HG02973 (cell line): ENCODE measurements at regions not wholly inside any gene's neighbourhood (a gene's known extent, or its start where the extent isn't known, plus 50 kb on each side); places are given as distances from the start of the nearest gene placed in this dataset.

Experiments
- ATAC-seq: cut with Tn5 transposase; IDR thresholded peaks from one replicate; pipeline ENCODE4 v1.9.1; 2021; ENCODE audit warnings: moderate library complexity; ENCODE audit not compliant: unreplicated experiment

- ATAC-seq = no peak
These were observed 141.8 kb upstream of the CIBAR2 start for GRCh38 chr16:85254051-85254450.

- ATAC-seq = no peak
These were observed 142.6 kb upstream of the CIBAR2 start for GRCh38 chr16:85254921-85255320.

DNA sequence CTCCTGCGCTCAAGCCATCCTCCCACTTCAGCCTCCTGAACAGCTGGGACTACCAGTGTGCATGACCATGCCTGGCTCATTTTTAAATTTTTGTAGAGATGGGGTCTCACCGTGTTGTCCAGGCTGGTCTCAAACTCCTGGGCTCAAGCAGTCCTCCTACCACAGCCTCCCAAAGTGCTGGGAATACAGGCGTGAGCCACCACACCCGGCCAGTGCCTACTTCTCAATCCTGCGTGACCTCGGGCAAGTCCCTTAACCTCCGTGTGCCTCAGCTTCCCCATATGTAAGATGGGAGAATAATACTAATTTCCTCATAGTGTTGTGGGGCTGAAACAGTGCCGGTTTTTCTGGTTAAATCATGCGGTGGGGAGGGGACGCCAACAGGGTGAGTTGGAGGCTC, 143.5 kb upstream of the CIBAR2 start:
- no peak for ATAC-seq

DNA sequence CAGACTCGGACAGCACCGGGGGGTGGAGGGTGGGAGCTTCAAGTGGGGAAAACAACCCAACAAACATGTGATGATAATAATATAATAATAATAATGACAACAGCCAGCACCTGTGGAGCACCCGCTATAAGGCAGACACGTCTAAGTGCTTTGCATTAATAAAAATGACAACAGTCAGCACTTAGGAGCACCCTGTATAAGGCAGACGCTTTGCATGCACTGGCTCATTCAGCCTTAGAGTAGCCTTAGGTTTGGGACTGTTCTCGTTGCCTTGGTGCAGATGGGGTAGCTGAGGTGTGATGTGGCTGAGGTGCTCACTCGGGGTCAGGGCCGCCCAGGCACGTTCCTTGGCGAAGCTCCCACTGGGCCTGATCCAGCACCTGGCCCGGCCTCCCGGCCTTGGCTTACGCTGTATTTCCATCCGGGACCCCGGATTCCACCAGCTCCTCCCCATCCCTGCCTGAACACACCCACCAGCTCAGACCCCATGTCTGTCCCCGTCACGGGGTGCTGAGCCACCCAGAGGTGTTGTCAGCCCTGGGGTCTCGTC, 144.0 kb upstream of the CIBAR2 start:
- ATAC-seq = no peak

DNA sequence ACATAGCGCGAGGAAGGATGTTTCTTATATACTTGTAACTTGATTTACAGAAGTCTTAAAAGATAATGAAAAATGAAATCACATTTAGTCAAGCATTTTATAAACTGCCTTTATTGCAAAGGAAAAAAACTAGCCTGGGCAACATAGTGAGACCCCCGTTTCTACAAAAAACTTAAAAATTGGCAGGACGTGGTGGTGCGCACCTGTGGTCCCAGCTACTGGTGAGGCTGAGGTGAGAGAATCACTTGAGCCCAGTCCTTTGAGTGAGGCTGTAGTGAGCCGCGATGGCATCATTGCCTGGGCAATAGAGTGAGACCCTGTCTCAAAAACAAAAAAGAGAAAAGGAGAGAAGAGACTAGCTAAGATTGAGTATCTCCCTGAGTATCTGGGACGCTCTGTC, 145.2 kb upstream of the CIBAR2 start:
- ATAC-seq = no peak

- no peak for ATAC-seq
These were observed 145.9 kb upstream of the CIBAR2 start for GRCh38 chr16:85258166-85258565.

DNA sequence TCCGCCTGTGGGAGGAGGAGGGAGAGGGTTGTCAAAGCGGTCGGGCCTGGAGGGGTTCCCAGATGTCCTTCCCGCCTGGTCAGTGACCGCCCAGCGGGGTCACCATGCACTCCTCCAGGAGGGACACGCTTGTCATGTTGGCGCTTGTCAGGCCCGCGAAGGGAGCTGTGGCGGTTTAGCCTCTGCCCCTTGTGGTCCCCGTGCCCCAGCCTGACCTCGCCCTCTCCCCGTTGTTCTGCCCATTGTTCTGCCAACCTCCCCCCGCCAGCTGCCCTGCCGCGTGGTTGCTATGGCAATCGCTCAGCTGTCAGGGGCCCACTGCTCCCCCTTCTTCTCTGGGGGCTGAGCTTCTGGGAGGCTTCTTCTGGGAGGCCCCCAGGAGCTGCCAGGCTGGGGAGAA, 146.4 kb upstream of the CIBAR2 start:
- ATAC-seq = no peak

DNA sequence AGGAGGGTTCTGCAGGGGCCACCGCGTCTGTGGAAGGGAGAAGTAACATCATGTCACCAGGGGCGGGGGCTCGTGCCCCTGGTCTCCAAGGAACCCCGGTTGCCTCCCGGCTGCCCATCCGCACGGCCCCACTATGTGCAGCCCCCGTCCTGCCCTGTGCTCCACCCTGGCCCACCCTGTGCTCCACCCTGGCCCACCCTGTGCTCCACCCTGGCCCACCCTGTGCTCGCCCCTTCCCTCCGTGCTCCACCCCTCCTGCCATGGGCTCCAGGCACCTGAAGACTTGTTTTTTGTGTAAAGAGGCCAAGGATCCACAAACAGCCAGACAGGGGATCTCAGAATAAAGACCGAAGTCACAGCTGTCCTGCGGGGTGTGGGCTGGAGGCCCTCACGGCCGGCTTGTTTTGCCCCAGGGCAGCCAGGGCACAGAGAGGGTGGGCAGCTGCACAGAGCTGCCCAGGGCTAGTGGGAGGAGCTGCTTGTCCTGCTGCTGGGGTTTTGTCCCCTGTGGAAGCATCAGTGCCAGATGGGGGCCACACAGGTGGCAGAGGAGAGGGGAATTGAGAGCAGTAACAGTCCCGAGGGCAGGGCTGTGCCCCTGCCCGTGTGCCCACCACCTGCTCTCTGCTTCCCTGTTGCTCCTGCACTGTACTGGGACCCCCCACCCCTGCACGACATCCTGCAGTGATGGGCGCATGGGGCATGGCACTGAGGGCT, 147.0 kb upstream of the CIBAR2 start:
- no peak for ATAC-seq

GRCh38 chr16:85259832-85260167, 147.5 kb upstream of the CIBAR2 start:
- no peak for ATAC-seq

GRCh38 chr16:85261204-85261603, 148.9 kb upstream of the CIBAR2 start:
- no peak for ATAC-seq

DNA sequence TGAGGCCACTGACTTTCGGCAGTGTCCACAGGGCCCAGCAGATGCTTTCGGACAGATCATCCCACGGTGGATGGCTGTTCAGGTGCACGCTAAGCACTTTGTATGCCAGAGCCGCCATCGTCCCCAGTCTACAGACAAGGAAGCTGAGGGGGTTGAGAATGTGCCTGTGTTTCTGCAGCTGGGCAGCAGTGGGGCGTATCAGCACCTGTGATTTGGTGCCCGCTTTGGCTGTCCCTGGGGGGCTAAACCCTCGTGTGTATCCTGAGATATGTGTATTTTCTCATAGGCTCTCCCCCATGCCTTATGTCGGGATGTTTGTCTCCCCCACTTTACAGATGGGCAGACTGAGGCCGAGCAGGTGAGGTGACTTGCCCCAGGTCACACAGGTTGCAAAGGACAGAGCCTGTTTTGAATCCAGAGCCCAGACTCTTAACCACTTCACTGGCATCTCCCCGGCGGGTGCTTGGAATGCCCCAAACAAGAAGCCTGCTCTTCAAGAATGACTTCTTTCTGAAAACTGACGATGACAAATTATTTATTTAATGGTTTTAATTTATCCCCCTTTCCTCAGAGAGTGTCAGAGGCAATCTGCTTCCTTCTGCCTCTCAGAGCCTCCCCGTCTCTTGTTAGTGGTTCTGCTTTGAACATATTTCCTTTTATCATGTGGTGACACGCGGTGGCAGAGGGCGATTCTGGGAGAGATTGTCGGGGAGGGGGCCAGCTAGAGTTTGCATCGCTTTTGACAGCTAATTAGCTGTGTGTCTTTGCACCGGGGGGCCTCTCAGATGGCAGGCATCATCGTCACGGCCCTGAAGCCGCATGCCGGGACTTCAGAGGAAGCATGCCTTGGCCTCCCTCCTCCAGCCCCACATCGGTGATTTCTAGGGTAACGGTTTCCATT, 149.6 kb upstream of the CIBAR2 start:
- ATAC-seq = no peak

GRCh38 chr16:85262558-85263238, 150.4 kb upstream of the CIBAR2 start:
- no peak for ATAC-seq

DNA sequence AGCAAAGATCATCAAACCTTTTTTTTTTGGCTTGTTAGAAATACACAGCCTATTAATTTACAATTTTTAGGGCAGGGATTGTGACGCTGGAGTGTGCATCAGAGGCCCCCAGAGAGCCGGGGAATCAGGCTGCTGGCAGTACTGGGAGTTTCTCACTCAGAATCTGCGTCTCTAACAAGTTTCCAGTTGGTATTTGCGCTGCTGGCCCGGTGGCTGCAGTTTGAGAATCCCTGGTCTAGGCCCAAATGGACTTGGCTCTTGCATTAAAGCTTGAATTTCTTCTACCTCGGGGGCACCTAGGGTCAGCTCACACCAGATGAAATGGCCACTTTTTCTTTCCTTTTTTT, 150.9 kb upstream of the CIBAR2 start:
- no peak for ATAC-seq

- ATAC-seq = no peak
These were observed 152.5 kb upstream of the CIBAR2 start for GRCh38 chr16:85264752-85265151.

DNA sequence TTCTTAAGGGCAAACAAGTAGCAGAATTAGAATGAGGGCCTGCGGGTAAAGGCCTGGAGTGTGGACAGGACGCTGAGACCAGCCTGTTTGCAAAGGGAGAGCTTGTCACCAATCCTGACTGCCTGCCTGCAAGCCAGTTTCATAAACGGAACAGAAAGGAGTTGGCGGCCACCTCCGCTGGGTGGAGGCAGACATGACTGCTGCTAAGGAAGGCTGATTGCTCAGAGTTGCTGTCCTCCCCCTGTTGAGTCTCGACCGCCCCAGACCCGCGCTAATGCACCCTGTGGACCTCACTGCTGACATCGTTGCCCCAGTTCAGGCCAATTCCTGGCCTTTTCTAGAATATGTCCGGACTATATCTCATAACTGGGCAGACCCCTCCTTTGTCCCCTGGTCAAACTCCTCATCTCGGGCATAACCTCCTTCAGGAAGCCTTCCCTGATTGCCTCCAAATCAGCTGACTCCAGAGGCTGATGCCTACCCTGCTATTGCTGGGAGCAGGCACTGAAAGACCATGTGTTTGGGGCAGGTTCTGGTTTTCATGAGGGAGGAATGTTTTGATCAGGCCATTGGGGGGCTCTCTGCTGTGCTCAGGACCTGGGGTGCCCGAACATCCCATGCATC, 153.0 kb upstream of the CIBAR2 start:
- no peak for ATAC-seq

DNA sequence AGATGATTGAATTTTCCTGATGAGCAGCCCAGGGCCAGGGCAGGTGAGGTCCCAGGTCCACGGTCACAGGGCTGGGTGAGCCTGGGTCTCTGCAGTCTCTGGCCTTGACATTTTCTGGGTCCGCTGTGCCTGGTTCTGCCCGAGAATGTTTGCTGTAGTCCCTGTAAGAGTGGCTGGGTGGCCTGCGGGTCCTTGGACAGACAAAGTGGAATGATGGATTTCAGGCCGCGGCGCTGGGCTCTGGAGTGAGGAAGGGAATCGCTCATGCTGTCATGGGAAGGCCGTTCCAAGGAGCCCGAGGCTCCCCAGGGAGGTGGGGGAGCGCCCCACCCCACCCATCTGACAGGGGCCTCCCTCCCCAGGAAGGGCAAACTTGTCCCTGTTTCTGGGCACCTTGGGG, 153.5 kb upstream of the CIBAR2 start:
- no peak for ATAC-seq

GRCh38 chr16:85266857-85267256, 154.6 kb upstream of the CIBAR2 start:
- no peak for ATAC-seq

- ATAC-seq = no peak
These were observed 155.2 kb upstream of the CIBAR2 start for GRCh38 chr16:85267414-85267945.

- no peak for ATAC-seq
These were observed 156.9 kb upstream of the CIBAR2 start for GRCh38 chr16:85269165-85269564.

- ATAC-seq = no peak
These were observed 158.1 kb upstream of the CIBAR2 start for GRCh38 chr16:85270374-85270773.

GRCh38 chr16:85271198-85271597, 158.9 kb upstream of the CIBAR2 start:
- ATAC-seq = no peak
